HS-5 (cell line): ENCODE measurements at regions not wholly inside any gene's neighbourhood (a gene's known extent, or its start where the extent isn't known, plus 50 kb on each side); places are given as distances from the start of the nearest gene placed in this dataset.
"Not testable (repeated sequence)": the region's sequence is repeated elsewhere in the genome, so short reads cannot be mapped to it uniquely, and the experiment has no call there.

Experiments
- DNase-seq: peaks from one replicate; pipeline ENCODE4 v3.0.0-alpha.2; 2012; ENCODE audit warnings: low read depth

DNA sequence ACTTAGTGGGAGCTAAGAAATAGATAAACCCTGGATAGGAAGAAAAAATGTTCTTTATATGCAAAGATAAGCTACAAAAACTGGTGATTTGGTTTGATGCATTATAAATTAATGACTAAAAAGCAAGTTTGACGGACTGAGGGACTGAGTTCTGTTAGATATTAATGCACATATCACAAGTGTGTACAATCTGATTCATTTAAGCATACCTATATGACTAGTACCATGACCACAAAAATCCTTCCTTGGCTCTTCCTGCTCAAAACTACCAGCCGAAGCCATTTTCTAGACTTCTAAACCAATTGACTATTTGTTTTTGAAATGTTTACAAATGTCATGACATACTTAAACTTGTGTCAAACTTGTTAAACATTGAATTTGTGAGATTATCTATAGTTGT lies 374.5 kb upstream of the MON1B start:
- DNase-seq: no peak

DNA sequence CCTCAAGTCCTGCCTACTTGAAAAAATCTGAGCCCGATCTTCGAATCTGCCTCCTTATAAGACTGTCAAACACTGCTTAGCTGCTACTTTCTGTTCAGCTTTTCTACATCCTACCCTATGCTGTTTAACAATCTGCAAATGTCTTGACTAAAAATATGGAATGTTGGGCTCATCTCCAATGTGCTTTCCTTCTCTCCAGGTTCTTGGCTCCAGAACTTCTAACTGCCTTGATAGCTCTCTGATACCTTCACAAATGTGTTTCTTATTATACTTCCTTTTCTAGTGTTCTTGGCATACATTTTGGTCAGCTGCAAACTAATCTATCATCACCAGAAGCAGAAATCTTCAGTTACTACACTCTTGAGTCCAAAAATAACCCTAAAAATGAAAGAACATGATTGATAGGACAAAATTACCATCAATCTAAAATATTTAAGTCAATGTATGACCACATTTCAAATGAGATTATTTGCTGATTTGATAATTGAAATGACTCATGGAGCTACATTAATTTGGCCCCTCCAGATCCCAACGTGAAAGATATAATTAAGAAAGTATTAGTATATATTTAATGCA lies 372.3 kb upstream of the MON1B start:
- DNase-seq: no peak

DNA sequence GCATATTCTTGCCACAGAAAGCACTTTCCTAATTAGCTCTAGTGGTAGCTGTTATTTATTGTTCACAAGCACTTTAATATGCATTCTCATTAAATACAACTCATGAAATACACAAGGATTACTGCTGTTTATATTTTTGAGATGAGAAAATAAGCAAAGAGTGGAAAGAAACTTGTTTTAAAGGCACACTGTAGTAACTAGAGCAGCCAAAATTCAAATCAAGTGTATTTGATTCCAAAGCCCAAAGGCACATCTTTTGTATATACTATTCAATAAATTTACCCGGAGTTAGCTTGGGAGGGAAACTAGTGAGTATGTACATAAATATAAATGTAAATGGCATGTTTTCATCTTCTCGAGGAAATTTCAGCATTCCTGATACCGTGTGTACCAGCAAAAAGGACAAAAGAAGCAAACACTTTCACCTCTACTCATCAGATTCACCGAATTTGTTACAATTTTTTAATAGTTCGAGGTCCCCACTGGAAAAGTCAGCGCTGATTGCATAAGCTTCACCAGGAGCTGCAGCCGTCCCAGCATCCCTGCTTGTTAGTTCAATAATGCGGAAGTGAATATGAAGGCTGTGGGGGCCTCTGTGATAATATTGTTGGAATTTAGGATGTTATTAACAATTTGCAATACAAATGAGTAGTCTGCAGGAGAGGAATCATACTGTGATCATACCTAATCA lies 371.6 kb upstream of the MON1B start:
- DNase-seq: no peak

DNA sequence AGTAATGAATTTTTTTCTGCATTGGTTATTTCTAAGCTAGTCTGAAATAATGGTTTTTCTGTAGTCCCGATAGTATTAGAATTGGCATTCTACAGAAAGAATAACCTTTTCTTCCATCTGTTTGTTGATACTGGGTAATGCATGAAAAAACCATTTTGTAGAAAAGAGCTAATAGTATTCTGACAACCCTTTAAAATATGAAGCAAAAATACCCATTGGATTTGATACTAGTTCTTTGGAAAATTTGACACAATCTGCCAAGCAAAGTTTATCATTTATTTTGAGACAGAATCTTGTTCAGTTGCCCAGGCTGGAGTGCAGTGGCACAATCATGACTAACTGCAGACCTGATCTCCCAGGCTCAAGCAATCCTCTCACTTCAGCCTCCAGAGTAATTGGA lies 366.8 kb upstream of the MON1B start:
- DNase-seq: no peak

DNA sequence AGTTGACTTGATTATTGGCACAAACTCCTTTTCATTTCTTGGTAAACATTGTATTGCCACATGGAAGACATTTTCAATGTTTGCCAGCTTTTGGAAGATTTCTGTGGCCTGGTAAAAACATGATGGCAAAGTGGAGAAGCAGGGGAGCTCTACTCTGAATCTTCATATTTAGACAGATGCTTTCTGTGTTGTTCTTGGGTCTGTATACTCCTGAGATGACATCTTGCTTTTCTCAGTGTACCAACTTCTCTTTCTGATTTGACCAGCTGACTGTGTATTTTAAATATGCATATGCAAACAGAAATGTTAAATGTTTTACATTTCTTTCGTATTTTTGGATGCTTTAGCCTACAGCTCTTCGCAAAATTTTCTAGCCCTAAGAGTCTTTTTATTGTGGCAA lies 366.2 kb upstream of the MON1B start:
- no peak for DNase-seq

DNA sequence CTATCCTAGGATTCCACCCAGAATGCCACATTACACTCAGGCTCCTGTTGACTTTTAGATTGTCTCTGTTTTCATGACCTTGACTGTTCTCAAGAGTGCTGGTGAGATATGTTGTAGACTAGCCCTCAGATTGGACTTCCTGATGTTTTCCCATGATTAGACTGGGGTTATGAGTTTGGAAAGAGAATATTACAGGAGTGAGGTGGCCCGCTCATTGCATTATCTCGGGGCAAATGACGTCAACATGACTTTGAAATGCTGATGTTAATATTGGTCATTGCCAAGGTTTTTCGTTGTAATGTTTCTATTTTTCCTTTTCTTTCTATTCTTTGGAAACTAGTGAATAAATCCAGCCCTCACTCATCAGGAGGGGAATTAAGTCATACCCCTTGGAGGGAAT lies 355.7 kb upstream of the MON1B start:
- DNase-seq: no peak

DNA sequence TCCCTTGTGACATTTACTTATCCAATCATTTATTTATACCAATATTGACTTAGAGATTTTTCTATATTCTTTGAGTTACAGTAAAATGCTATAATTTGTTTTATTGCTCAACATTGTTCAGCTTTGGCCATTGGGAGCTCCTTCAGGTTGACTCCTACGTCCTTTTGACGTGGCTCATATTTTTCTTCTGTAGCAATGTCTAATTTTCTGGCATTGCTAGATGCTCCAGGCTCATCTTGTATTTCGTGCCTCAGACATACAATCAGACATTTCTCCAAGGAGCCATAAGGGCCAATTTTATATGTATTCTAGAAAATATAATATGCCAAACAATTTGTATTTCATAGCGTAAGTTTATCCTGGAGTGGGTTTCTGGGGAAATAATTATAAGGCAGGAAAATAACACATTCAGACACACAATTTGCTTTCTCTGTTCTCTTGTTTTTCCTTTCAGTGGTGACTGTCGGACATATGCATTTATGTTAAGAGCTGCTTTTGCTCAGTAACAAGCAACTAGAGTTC lies 355.1 kb upstream of the MON1B start:
- DNase-seq: no peak

DNA sequence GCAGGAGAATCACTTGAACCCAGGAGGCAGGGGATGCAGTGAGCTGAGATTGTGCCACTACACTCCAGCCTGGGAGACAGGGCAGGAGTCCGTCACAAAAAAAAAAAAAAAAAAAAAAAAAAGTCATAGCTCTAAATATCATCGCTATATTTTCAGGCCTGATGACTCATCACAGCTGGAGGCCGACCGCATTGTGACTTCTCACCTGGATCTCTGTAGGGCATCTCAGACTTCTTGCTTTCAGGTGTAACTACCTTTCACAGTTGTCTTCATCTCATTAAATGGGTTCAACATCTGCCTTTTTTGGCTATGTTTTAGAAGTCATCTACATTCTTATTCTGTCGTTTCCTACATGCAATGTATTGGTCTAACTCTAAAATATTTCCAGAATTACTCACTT lies 353.1 kb upstream of the MON1B start:
- no peak for DNase-seq

DNA sequence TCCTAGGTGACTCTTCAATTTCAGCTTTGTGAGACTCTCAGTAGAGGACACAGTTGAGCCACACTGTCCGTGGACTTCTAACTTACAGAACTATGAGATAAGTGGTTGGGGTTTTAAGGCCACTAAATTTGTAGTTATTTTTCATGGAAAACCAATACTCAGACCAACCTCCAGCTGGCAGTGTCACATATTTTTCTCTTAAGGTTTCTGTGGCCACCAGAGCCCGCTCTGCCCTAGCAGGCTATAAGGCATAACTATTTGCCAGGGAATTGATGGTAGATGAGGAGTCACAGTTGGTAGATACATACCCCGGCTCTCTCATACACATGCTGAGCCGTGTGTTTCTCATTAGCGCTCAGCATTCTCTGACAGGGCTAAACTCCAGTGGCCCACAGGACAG lies 336.8 kb upstream of the MON1B start:
- DNase-seq: no peak

DNA sequence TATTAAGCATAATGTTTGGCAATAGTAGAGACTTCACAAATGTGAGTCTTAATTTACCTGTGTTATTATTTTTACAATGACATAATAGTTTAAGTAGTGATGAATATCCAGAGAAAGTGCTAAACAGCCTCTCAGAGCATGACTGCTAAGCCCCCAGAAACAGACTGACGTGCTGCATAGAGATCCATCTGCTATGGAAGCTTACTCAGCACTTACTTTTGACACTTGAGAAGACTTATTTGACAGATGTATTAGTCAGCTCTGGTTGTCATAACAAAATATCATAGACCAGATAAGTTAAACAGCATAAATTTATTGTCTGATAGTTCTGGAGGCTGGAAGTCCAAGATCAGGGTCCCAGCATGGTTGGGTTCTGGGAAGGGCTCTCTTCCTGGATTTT lies 334.9 kb upstream of the MON1B start:
- no peak for DNase-seq

DNA sequence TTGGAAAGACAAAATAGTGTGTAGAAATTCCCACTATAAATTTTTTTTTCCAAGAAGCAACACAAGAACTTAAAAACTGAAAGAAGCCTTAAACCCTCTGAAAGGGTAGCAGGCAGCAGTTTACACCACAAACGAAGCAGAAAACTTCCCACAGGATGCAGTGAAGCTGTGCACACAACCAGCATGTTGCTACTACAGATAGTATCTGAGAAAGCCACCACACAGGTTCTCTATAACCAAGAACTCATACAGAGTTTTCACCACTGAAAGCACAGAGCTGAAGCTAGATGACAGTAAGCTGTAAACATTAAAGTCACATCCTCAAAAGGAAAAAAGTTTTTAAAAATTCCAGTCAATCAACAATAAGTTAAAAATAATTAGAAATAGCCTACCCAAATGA lies 333.6 kb upstream of the MON1B start:
- no peak for DNase-seq

DNA sequence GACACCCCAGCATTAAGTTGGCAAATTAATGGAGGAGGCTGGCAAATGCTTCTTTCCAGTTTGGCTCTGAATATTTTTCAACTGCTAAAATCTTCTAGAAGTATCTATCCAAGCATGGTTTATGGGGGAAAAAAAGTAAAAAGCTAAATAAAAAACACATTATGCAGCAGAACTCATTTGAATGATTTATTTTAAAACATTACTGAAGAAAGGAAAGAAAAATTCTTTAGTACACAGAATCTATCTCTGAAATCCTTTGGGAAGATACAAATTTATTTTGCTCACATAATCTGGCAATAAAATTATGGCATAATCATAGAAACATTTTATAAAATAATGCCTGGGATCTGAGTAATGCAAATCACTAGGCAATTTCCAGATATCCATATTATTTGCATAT lies 328.1 kb upstream of the MON1B start:
- no peak for DNase-seq

DNA sequence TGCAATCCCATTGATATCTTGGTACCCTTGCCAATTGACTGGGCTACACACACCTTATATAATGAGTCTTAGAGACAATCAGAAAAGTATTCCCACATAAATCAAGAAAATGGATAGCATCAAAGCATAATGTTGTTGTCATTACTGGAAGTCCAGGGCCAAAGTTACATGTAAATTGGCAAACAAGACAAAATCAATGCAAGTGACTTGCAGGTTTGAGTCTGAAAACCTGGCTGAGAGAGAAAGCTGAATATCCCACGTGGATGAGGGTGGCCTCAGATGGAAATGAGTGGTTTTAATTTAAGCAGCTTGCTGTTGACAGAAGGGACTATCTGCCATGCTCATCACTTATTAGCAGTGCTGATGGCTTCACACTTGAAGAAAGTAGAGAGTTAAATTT lies 324.0 kb upstream of the MON1B start:
- no peak for DNase-seq

DNA sequence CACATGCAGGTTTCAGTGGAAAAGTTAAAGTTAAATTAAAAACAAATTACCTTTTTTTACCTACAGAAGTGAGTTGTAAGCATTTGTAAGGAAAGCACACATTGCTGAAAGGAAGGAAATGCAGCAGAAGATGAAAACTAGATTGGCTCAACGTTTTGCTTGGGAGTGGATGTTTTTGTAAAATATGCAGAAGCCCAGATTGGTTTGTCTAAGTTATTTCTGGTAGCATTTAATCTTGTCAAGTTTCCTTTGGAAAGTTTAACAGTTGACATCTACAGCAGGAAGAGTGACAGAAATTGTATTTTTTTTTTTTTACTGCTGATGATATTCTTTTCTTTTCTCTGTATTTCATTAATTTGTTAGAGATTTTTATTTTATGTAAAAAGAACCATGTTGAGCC lies 315.1 kb upstream of the MON1B start:
- no peak for DNase-seq

DNA sequence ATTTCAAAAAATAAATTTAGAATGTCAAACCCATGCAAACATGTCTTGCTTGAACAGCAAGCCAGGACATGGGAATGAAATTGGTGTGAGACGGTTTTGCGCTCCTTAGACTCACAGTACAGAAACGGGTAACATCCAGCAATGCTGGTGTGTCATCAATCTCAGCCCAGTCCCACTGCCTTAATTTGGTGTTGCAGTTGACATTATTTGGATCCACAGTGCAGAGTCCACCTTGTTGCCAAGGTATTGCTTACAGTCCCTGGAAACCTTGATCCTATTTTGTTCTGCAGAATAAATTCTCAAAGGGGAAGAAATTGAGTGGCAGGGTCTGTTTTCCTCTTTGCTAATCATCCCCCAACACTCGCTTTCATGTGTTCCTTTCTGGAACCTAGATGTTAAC lies 311.6 kb upstream of the MON1B start:
- no peak for DNase-seq

DNA sequence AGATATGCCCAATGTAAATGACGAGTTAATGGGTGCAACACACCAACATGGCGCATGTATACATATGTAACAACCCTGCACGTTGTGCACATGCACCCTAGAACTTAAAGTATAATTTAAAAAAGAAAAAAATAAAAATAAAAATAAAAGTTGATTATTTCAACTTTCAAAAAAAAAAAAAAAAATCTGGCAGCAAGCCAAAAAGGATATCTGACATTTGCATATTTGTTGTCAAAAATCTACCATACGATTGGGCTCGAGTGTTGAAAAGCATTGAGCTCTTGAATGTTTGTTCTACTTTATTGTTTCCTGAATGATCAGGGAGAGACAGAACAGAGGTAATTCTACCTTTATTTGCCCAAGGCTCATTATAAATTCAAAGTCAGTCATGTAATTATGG lies 310.5 kb upstream of the MON1B start:
- DNase-seq: not testable (repeated sequence)

DNA sequence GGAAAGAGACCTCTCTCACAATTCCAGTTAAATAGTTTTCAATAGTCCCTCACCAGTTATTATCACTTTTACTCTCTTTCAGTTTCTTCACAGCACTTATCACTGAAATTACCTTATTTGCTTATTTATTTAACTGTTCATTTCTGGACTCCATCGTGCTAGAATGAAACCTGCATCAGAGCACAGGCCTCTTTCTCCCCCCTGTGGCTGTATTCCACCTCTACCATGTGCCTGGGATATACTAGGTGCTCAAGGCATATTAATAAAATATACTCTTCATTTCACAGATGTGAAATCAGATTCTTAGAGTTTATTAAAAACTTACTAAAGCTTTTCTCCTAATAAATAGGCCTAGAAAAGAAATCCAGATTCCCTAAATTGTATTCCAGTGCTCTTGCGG lies 308.9 kb upstream of the MON1B start:
- no peak for DNase-seq

DNA sequence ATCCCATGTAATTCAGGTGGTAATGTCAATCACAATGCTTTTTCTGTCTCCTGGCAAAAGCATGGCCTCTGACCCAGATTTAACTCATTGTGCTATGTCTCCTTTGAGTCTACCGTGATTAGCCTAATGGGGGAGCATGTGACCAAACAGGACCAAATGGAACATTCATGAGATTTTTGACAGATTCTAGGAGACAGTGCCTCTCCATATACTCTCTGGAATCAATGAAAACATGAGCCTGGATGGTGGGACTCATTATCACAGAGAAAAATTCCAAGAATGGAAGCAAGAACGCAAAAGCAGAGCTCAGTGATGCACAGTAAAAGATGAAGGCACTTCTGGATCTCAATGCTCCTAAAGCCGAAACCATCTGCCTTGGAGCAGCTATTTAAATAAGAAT lies 307.9 kb upstream of the MON1B start:
- DNase-seq: no peak

DNA sequence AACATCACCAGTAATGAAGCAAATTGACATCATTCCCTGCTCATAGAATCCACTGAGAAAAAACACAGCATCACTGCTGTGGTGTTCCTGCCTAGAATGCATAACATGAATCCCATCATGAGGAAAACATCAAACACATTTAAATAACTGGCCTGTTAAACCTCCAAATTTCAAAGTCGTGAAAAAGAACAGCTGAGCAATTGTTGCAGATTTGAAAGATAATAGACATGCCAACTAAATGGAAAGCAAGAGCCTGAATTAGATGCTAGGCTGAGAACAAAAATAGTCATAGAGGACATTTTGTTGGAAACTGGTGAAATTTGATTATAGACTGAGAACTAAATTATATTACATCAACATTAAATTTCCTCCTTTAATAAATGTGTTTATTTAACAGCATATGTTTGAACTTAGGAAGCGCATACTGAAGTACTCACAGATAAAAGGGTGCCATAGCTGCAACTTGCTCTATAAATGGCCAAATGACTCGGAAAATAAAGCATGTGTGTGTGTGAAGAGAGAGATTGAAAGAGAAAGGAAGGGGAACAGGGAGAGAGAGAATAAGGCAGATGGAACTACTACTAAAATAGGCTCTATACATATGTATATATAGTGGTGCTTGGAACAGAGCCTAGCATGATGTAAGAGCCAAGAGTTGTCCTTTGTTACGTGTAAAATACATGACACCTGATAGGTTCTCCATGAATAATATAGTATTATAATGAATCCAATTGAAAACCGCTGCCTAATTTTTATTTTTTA lies 305.0 kb upstream of the MON1B start:
- DNase-seq: no peak

DNA sequence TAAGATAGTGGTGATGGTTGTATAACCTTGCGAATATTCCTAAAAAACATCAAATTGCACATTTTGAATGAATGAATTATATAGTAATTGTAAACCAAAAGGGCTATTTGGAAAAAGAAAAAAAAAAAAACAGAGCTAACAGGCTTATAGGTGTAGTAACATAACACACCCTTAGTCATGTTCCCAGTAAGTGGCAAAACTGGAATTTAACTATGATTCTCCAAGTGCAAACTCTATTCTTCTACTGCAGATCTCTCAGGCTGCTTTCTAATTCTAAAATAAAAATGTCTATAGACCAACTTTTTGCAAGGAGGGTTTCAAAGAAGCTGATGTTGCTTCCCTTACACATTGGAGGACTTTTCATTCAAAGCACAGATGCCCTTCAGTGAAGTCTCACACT lies 293.2 kb upstream of the MON1B start:
- peak; percentile 2 for DNase-seq

DNA sequence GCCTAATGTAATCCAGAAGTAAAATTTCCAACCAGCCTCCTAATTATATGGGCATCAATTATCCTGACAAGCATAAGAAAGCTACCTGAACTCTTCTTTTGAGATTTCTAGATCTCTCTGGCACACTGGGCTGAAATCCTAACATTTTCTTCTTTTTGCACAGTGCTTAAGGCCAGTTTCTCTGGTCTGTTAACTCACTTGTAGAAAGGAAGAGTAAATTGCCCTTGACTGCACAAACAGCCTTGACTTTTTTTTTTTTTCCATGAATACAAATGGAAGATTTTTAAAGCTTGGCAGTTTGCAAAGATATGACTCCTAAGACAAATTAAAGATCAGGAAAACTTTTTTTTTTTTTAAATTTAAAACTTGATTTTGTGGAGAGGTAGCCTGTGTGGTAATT lies 291.2 kb upstream of the MON1B start:
- DNase-seq: no peak

DNA sequence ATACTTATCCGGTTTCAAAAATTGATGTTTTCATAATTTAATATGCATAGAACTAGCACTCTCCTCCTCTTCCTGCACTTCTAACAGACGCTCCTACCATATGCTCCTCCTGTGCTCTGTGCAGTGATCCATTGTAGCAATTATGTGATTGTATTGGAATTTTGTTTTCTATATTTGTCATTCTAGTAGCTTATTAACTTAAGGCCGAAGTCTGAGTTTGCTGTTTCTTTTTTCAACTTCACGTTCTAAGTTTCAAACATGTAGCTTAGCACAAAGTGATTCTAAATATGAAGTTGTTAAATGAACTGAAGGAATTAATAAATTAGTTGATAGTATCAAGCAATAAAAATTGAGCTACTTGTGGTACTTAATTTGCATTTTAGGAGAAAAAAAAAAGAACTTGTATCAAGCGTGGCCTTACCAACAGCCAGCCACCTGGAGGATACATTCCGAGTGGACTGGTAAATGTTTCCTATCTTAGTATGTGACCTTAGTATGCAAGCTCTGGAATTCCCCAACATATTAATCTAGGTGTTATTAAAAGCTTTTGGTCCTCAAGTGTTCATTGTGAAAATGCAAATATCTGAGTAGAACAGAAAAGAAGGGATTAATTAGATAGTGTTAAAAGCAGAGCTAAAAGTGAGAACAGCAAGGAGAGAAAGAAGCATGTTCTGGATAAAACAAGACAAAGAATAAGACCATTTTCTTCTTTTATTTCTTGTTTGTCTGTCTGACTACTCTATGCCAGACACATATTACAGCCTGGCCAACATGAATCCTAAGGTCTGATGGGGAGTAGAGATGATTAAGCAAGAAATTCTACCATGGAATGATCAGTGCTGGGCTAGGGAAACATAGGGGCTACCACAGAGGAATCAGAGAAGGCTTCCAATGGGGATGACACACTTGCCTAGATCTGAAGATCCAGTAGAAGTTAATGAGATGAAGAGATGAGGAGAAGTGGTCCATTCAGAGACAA lies 290.4 kb upstream of the MON1B start:
- DNase-seq: no peak
